ENCODE measurements at regions not wholly inside any gene's neighbourhood (a gene's known extent, or its start where the extent isn't known, plus 50 kb on each side); places are given as distances from the start of the nearest gene placed in this dataset.

DNA sequence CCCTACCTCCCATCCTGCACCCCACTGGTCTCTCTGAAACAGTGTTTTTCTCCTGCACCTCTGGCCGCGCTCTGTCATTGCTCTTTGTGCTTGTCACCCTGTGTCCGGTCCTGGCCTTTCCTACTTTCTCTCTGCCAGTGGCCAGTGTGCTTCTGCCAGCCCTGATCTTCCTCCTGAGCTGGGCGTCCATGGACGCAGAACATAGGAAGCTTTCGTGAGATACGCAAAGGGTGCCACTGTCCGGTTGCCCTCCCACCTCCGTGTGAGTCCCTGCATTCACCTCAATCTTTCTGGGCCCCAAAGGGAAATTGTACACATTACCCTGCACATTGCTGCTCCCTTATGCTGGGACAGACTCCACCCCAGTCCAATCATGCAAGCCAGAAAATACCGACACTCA lies 105.7 kb upstream of the SOX1 start:
- WGBS, 2 experiments (ENCODE audit: extremely low coverage in 1 of 2, insufficient coverage in 1 of 2, insufficient read length in 1 of 2, insufficient replicate concordance in 2 of 2, low coverage in 1 of 2, low lambda C conversion rate in 2 of 2, missing lambda C conversion rate in 1 of 2): 95% methylated on average over 10 of the region's 10 CpGs; no CpG with 5 or more reads in 1 of the 2 experiments

More for the DNA sequence above, 105.7 kb upstream of the SOX1 start:
- H4K20me1 ChIP-seq (replicated peaks in 1 of 2; ENCODE audit: control insufficient read depth in 1 of 2, insufficient read depth in 2 of 2, low read length in 2 of 2): no peaks in the 10 kb centered on the region
- FAIRE-seq (no peak), DNase-seq (ENCODE audit: low read depth in 1 of 2, low spot score in 2 of 2) (no peak)
- H3K14ac ChIP-seq (ENCODE audit: insufficient read length): no peak overlapping the region
- POLR2A ChIA-PET (ENCODE audit: partially characterized antibody): no interaction called here
- H3K4me2 ChIP-seq (ENCODE audit: insufficient read depth in 1 of 2, low read depth in 2 of 2, low read length in 2 of 2): no peak overlapping the region
- H3K4me3 ChIP-seq (ENCODE audit: extremely low read depth in 1 of 4, insufficient read depth in 2 of 4, low read depth in 3 of 4, low read length in 4 of 4): no peak overlapping the region
- H3K56ac ChIP-seq (replicated peaks; ENCODE audit: insufficient read length, low read depth, low read length): no peak overlapping the region
- H3K79me2 ChIP-seq (ENCODE audit: control insufficient read depth in 1 of 2, insufficient read depth in 2 of 2, low read length in 2 of 2): no peaks in the 10 kb centered on the region
- no peak overlapping the region for H4K5ac ChIP-seq (ENCODE audit: insufficient read length, low read depth, low read length)
- no peaks in the 10 kb centered on the region for H3K79me1 ChIP-seq (ENCODE audit: low read depth, low read length)
- H3K18ac ChIP-seq (ENCODE audit: extremely low read depth, low read length): no peak overlapping the region
- H3K27ac ChIP-seq (ENCODE audit: low read depth, low read length): no peak overlapping the region
- H2BK5ac ChIP-seq (ENCODE audit: low read depth, low read length): no peak overlapping the region
- H2BK15ac ChIP-seq (ENCODE audit: low read length): no peak overlapping the region
- no peak overlapping the region for H3K23ac ChIP-seq (ENCODE audit: insufficient read length)
- H2AFZ ChIP-seq (ENCODE audit: low read length): no peak overlapping the region
- no peak overlapping the region for H2AK5ac ChIP-seq (ENCODE audit: low read depth, low read length)
- no peaks in the 10 kb centered on the region for H3K9me3 ChIP-seq (ENCODE audit: insufficient read depth in 2 of 2, low read depth in 1 of 2, low read length in 1 of 2)
- H4K8ac ChIP-seq (ENCODE audit: extremely low read depth, insufficient read depth, low read length): no peak overlapping the region
- TF ChIP-seq, protein P1, sequence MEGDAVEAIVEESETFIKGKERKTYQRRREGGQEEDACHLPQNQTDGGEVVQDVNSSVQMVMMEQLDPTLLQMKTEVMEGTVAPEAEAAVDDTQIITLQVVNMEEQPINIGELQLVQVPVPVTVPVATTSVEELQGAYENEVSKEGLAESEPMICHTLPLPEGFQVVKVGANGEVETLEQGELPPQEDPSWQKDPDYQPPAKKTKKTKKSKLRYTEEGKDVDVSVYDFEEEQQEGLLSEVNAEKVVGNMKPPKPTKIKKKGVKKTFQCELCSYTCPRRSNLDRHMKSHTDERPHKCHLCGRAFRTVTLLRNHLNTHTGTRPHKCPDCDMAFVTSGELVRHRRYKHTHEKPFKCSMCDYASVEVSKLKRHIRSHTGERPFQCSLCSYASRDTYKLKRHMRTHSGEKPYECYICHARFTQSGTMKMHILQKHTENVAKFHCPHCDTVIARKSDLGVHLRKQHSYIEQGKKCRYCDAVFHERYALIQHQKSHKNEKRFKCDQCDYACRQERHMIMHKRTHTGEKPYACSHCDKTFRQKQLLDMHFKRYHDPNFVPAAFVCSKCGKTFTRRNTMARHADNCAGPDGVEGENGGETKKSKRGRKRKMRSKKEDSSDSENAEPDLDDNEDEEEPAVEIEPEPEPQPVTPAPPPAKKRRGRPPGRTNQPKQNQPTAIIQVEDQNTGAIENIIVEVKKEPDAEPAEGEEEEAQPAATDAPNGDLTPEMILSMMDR (IDR thresholded peaks at IDR 0.05; ENCODE audit: control extremely low read depth in 1 of 3, insufficient read depth in 1 of 3, low read depth in 1 of 3, low read length in 3 of 3): no peak
- TF ChIP-seq EP300 (IDR thresholded peaks at IDR 0.05; ENCODE audit: borderline replicate concordance in 1 of 2, low read depth in 2 of 2, low read length in 2 of 2) (no peak), CEBPB (IDR thresholded peaks at IDR 0.05; ENCODE audit: low read depth, low read length) (no peak), SP2 (IDR thresholded peaks at IDR 0.05; ENCODE audit: low read length) (no peak), PHF8 (conservative IDR thresholded peaks at IDR 0.05; ENCODE audit: low read depth, low read length) (no peak), SUZ12 (IDR thresholded peaks at IDR 0.05; ENCODE audit: low read length) (no peak), SRF (IDR thresholded peaks at IDR 0.05; ENCODE audit: low read depth, low read length) (no peak)
- TF ChIP-seq, protein P2, sequence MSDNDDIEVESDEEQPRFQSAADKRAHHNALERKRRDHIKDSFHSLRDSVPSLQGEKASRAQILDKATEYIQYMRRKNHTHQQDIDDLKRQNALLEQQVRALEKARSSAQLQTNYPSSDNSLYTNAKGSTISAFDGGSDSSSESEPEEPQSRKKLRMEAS (IDR thresholded peaks at IDR 0.05): no peak
- TF ChIP-seq, protein P3, sequence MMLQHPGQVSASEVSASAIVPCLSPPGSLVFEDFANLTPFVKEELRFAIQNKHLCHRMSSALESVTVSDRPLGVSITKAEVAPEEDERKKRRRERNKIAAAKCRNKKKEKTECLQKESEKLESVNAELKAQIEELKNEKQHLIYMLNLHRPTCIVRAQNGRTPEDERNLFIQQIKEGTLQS (IDR thresholded peaks at IDR 0.05; ENCODE audit: insufficient read depth, low read depth, low read length): no peak
- no peaks in the 10 kb centered on the region for H3K36me3 ChIP-seq (ENCODE audit: control insufficient read depth in 2 of 4, insufficient read depth in 4 of 4, low read length in 3 of 4)
- CTCF ChIA-PET (ENCODE audit: partially characterized antibody): interaction anchor here (1.7 kb wide), 1 partner anchor 103 kb away, joined by 3 read pairs; no protein-coding TSS in a partner anchor
- H3K9ac ChIP-seq (replicated peaks in 1 of 4; ENCODE audit: extremely low read depth in 1 of 4, low read depth in 3 of 4, low read length in 3 of 4): no peak overlapping the region
- no peak overlapping the region for H3K4ac ChIP-seq (replicated peaks; ENCODE audit: insufficient read length, low read depth, low read length)
- H2BK12ac ChIP-seq (ENCODE audit: low read depth, low read length): no peak overlapping the region
- no peaks in the 10 kb centered on the region; a peak in 1 of 7 replicates for H3K4me1 ChIP-seq (replicated peaks in 1 of 4; ENCODE audit: control insufficient read depth in 3 of 4, insufficient read depth in 4 of 4, low read length in 3 of 4)
- peaks cover 11% of the 10 kb centered on the region; the same call in 1 of the 2 replicates for H3K23me2 ChIP-seq (ENCODE audit: low read depth, low read length)
- no peak overlapping the region for H4K91ac ChIP-seq (replicated peaks; ENCODE audit: insufficient read length, low read length)
- H2BK20ac ChIP-seq (ENCODE audit: low read length): no peak overlapping the region
- H2BK120ac ChIP-seq (replicated peaks; ENCODE audit: low read depth, low read length): no peak overlapping the region
- H3K27me3 ChIP-seq (replicated peaks in 1 of 4; ENCODE audit: control insufficient read depth in 3 of 4, extremely low read depth in 1 of 4, insufficient read depth in 3 of 4, low read length in 3 of 4): no peaks in the 10 kb centered on the region
